Amniotic epithelial cell (primary cell): ENCODE measurements at regions not wholly inside any gene's neighbourhood (a gene's known extent, or its start where the extent isn't known, plus 50 kb on each side); places are given as distances from the start of the nearest gene placed in this dataset.

Experiments used
- DNase-seq: peaks from one replicate; pipeline ENCODE4 v3.0.0-alpha.2; 2010; ENCODE audit warnings: low read depth

DNA sequence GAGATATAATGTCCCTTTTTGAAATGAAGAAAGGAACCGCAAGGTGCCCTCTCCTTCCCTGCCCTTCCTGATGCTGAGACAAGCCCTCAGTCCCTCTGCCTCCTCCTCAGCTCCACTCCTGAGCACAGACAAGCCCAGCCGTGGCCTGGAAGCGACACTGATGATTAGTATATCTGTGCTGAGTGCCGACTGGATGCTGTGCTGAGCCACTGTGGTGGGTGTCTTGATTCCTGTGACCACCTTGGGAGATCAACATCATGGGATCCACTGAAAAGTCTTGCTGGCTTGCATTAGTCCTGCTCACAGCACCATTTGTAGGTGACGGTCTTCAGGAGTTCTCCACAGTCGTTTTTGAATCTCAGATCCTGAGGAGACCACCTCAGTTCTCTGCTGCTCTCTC is 59.5 kb upstream of the HGFAC start:
- no peak for DNase-seq

DNA sequence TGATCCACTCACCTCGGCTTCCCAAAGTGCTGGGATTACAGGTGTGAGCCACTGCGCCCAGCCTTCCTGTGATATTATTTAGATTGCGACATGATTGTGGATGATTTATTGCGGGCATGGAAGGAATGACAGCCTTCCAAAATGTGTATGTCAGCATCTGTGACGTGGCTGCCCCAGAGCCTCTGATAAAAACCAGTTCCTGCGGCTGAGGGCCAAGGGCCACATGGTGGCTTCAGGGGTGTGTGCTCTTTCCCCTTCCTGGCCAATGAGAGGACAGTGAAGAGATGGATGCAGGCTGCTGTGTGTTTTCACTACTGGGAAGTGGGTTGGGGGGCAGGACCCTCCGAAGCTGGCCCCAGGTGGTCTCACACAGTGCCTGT is 57.4 kb upstream of the HGFAC start:
- no peak for DNase-seq

DNA sequence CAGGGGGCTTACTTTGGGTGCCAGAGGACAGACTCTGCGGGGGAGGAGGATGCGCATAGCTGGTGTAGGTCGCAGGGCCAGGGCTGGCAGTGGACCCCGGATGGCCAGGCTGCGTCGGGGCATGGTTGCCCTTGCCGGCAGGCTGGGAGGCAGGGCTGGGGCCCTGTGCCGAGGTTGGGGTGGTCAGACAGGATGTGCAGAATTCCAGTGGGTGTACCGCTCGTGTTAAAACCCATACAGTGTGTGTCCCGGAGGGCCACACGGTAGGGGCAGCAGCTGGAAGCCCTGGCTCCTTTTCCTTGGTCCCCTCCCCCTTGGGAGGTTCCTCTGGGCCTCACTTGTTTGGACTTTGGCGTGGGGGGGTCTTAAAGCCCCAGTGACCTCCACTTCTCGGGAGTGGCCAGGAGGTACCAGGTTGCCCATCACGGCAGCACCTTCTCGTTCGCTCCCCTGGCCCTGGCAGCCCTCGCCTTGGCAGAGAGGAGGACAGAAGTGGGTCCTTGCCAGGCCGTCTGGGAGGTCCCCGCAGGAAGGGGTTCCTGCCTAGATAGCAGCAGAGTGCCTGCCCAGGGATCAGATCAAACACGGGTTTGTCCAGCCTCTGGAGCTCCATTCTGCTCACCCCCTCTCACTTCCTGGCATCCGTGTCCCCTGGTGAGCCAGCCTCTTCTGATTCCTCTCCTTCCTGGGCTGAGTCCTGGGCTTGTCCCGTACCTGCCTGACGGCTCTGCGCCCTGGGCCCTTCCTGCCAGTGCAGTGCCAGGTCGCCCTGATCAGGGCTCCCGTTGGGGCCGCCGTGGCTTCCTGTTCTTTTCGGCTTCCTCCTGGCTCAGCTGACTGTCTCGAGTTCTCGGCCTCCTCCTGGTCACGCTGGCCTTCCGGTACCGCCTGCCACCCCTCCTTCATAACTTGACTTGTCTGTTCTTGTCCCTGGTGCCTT is 56.7 kb upstream of the HGFAC start:
- no peak for DNase-seq

DNA sequence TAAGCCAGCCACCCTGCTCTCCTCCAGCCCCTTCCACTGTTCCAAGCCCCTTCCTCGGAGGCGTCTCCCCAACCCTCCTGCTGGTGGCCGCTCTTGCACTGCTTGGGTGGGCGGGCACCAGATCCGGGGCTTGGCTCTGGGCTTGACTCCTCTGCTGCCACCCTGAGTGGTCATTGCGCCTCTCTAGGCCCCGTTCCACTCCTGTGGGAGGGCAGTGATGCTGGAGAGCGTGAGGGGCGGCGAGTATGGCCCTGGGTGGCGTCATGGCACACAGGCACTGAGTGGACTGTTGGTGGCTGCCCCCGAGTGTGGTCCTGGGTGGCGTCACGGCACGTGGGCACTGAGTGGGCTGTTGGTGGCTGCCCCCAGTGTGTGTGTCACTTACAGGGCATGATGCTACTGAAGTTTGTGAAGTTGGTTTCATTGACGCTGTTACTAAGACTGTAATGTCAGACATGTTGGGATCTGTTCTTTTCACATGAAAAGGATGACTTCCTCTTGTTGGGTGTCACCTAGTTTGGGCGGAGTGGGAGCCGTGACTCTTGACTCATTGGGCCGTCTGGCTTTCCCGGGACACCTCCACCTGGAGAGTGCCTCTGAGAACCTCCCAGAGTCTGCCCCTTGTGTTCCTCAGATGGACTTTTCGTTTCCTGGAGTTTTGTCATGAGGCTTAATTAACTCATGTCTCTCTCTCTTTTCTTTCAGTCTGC is 55.9 kb upstream of the HGFAC start:
- DNase-seq = no peak

DNA sequence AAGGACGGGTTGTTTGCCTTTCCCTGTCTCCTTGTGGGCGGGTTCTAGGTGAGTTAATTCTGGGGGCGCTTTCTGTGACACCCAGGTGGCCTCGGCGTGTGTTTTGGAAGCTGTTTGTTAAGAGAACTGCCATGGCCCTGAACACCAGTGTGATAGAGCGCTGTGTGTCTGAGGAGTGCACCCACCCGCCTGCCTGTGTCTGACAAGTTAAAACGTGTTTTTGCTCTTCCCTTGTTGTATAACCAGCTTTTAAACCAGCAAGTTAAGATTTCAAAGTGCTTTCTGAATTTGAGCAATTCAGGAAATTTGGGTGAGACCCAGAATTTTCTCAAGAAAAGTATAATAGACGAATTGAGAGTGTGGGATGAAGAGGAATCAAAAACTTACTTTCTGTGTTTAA is 55.2 kb upstream of the HGFAC start:
- DNase-seq = no peak

DNA sequence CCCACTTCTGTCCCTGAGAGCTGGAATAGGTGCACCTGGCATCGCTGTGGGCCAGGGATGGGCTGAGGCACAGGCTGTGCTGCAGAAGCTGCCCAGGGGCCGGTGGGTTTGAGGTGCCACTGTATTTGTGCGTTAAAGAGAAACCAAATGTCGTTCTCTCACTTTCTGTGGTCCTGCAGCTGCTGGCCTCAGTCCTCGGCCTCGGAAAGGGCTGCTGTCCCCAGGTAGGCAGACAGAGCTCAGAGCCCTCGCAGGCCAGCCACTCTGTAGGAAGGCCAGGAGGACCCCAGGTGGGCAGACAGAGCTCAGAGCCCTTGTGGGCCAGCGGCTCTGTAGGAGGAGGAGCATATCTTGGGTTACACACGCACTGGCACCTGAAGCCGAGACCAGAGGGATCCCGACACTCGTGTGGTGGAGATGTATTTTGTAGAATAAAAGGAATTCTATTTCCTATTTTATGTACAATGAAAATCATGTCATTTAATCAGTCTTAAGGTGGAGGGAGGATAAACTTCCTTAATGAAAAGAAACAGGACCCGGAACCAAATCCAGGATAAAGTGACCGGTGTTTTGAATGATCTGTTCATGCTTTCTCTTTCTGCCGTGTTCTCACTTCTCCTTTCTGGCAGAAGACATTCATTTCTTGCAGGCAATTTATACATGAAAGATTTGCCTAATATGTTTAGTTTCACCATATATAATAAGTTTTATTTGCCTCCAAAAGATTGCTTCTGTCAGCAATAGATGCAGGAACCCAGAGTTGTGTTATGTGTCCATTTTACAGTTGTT is 54.4 kb upstream of the HGFAC start:
- no peak for DNase-seq

DNA sequence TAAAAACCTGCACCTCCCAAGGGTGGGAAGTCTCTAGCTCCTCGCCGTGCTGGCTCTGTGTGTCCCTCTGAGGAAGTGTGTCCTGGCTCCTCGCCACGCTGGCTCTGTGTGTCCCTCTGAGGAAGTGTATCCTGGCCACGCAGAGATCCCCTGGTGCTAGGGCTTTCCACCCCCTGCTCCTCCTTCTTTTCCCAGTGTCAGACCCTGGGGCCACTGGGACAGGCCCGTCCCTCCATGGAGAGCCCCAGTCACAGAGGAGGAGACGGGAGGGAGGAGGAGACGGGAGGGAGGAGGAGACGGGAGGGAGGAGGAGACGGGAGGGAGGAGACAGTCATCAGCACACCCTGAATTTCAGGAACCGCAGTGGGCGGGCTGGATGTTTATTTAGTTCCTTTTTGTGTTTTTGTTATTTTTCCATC is 53.8 kb upstream of the HGFAC start:
- DNase-seq = no peak

DNA sequence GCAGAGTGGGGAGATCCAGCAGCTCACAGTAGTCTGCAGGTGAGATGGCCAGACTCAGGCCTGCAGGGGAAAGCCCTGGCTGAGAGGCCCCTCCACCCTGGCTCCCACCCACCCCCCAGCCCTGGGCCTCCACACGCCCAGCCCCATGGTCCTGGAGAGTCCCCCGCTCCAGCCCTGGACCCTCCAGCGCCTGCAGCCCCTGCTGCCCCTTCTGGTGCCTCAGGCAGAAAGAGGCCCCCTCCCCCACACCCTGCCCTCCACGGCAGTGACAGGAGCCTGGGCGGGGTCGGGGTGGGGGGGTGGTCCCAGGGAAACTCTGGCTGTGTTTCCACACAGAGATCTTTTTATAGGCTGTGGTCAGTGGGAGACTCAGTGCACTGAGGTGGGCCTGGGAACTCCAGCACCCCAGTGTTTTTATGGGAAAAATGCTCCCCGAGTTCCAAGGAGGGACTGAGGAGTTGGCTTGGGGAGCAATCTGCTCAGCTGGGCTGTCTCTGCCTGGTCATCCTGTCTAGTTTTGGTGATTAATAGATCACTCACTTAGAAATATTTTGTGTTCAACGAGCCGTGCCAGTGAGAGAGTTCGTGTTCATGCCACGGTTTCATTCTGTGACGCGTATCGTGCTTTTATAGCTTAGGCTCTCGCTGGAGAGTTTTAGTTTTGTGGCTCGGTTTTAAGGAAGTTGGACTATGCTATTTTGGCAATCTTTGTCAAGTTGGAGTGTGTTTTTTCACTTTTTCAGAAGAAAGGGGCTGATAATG is 53.1 kb upstream of the HGFAC start:
- DNase-seq = peak; percentile 47

DNA sequence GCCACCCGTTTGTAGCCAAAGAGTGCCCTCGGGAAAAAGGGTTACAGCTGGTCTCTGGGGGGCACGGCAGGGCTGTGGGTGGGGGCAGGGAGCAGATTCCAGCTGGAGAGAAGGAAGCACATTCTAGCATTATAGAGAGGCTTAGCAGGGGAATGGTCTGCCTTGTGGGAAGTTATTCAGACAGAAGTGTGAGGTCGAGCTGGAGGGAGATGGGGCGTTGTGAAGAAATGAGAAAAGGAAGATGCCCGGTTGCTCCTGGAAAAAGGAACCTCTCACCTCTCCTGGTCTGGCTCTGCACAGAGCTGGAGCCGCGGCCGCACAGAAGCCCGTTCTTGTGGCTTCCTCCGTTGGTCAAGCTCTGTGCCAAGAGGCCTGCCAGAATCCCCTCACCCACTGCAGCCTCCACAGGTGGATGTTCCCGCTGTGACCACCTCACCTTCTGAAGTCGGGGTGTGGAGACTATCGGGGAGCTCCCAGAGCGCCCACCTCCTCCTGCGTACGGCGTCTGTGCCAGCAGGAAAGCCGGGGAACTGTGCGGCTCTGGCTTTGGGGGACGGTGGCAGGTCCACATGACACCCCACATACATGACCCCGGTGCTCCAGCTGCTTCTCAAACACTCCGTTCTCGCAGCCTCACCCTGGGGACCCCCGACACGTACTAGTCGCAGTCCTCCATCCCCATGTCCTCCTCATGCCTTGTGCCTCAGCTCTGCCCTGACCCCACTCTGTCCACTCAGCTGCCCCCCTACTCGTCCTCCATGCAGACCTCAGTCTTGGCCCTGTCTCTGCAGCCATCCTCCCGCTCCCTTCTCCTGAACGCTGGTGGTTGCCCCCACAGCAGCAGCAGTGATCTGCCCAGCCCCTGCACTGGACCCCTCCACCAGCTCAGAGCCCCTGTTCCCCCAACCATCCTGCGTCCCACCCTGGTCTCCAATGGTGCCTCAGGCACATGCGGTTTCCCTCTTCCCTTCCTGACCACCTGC is 52.2 kb upstream of the HGFAC start:
- DNase-seq = no peak

DNA sequence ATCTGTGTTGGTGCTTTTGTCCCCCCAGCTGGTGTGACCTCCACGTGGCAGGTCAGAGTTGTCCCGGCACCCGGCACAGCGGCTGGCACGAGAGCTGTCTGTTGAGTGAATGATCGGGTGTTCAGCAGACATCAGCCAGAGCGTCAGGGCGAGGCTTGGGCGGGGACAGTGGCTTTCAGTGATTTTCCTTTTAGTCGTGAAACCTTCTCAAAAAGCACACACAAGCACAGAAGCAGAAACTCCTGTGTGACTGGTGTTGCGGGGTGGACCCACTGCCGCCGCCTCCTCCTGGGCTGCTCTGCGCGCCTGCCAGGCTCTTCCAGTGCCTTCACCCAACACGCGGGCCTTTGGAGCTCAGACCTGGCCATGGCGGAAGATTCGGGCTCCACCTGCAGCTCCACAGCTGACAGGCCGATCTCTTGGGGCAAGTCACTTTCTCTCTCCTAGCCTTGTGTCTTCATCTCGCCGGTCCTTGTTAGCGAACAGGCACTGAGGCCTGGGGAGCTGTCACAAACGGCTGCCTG is 51.4 kb upstream of the HGFAC start:
- no peak for DNase-seq

DNA sequence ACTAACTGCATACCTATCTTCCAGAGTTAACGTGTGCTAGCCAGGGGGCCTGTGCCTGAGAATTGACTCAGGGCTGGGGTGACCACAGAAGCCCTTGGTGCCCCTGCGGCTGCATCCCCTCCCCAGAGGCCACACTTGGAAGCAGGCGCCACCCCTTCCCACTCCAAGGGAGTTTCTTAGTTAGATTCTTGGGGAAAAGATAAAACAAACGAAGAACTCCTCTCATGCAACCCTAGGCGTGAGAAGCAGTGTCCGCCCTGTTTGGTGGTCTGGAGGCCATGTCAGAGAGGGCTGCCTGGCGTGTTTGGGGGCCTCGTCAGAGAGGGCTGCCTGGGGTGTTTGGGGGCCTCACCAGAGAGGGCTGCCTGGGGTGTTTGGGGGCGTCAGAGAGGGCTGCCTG is 50.3 kb upstream of the HGFAC start:
- DNase-seq = no peak
